GM18511 (cell line): ENCODE measurements at regions not wholly inside any gene's neighbourhood (a gene's known extent, or its start where the extent isn't known, plus 50 kb on each side); places are given as distances from the start of the nearest gene placed in this dataset.
"Not testable (repeated sequence)": the region's sequence is repeated elsewhere in the genome, so short reads cannot be mapped to it uniquely, and the experiment has no call there.

Source experiments
- ATAC-seq: cut with Tn5 transposase; IDR thresholded peaks from one replicate; pipeline ENCODE4 v1.9.1; 2021; ENCODE audit warnings: mild to moderate bottlenecking, moderate library complexity; ENCODE audit not compliant: unreplicated experiment

GRCh38 chr9:100639854-100640253, 62.0 kb downstream of the CAVIN4 start:
- ATAC-seq: no peak

- no peak for ATAC-seq
These were observed 62.7 kb downstream of the CAVIN4 start for GRCh38 chr9:100640447-100641050.

GRCh38 chr9:100641166-100641565, 63.3 kb downstream of the CAVIN4 start:
- no peak for ATAC-seq

GRCh38 chr9:100652850-100653249, 75.0 kb downstream of the CAVIN4 start:
- ATAC-seq: no peak

GRCh38 chr9:100653643-100654334, 75.9 kb downstream of the CAVIN4 start:
- no peak for ATAC-seq

- ATAC-seq: not testable (repeated sequence)
These were observed 79.0 kb downstream of the CAVIN4 start for GRCh38 chr9:100656851-100657250.

GRCh38 chr9:100661668-100662067, 83.8 kb downstream of the CAVIN4 start:
- ATAC-seq: no peak

GRCh38 chr9:100662122-100662521, 84.2 kb downstream of the CAVIN4 start:
- no peak for ATAC-seq

- no peak for ATAC-seq
These were observed 89.6 kb downstream of the CAVIN4 start for GRCh38 chr9:100667448-100667847.

- no peak for ATAC-seq
These were observed 90.1 kb downstream of the CAVIN4 start for GRCh38 chr9:100668024-100668423.

- no peak for ATAC-seq
These were observed 92.1 kb downstream of the CAVIN4 start for GRCh38 chr9:100669968-100670367.

- ATAC-seq: peak; percentile 89
These were observed 92.8 kb downstream of the CAVIN4 start for GRCh38 chr9:100670719-100671118.

- no peak for ATAC-seq
These were observed 94.0 kb downstream of the CAVIN4 start for GRCh38 chr9:100671898-100672297.

GRCh38 chr9:100673249-100673648, 95.4 kb downstream of the CAVIN4 start:
- ATAC-seq: no peak

GRCh38 chr9:100674419-100675122, 96.7 kb downstream of the CAVIN4 start:
- no peak for ATAC-seq

GRCh38 chr9:100679834-100680233, 102.0 kb downstream of the CAVIN4 start:
- no peak for ATAC-seq

GRCh38 chr9:100686420-100686819, 108.5 kb downstream of the CAVIN4 start:
- ATAC-seq: no peak

- ATAC-seq: no peak
These were observed 111.8 kb downstream of the CAVIN4 start for GRCh38 chr9:100689635-100690034.

GRCh38 chr9:100690438-100690837, 112.6 kb downstream of the CAVIN4 start:
- ATAC-seq: no peak

- ATAC-seq: no peak
These were observed 119.5 kb downstream of the CAVIN4 start for GRCh38 chr9:100697339-100697738.

- ATAC-seq: no peak
These were observed 121.1 kb downstream of the CAVIN4 start for GRCh38 chr9:100698945-100699344.

- ATAC-seq: no peak
These were observed 121.8 kb downstream of the CAVIN4 start for GRCh38 chr9:100699668-100700067.
